Fibroblast of skin of right quadriceps (primary cell): ENCODE measurements at regions not wholly inside any gene's neighbourhood (a gene's known extent, or its start where the extent isn't known, plus 50 kb on each side); places are given as distances from the start of the nearest gene placed in this dataset.
A peak's percentile ranks its signal among the peaks of the same experiment; 100 is the strongest.
"Not testable (repeated sequence)": the region's sequence is repeated elsewhere in the genome, so short reads cannot be mapped to it uniquely, and the experiment has no call there.

ENCODE experiments used
- DNase-seq: peaks from one replicate; pipeline ENCODE4 v3.0.0-alpha.2; 2013

- DNase-seq, result no peak
Measured at GRCh38 chr3:191518861-191519260, 57.9 kb downstream of the PYDC2 start.

DNA sequence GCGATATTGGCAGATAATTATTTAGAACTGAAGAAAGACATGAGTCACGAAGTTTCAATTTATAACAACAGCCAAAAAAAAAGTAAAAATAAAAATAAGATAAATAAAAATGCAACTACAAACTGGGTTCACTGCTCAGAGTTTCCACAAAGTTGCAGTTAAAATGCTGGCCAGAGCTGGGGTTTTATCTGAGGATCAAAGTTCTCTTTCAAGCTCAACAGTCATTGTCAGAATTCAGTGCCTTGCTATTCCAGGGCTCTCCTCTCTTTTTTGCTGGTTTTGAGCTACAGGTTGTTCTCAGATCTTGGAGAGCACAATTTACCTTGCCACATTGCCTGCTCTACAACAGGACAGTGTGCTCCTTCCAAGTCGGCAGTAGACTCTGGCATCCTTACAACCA is 60.1 kb downstream of the PYDC2 start:
- DNase-seq, result no peak

GRCh38 chr3:191523148-191523547 is 62.2 kb downstream of the PYDC2 start:
- DNase-seq, result no peak

- DNase-seq, result peak; percentile 24
Measured at GRCh38 chr3:191528589-191528988, 67.6 kb downstream of the PYDC2 start.

DNA sequence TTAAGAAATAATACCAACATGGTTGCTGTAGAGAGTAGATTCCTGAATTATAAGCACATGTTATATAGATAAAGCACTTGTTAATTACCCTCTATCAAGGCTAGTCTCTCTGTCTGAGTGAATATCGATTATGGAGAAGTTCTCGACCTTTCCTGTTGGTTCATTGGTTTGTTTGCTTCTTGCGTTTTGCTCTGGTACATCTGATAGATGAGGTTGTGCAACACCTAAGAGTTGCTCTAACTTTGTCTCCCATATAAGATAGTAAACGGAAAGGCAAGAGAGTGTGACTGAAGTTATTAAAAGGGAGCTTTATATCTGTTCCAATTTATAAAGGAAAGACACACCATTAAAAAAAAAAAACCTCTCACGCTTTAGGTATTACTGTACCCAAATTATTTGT is 69.0 kb downstream of the PYDC2 start:
- no peak for DNase-seq

DNA sequence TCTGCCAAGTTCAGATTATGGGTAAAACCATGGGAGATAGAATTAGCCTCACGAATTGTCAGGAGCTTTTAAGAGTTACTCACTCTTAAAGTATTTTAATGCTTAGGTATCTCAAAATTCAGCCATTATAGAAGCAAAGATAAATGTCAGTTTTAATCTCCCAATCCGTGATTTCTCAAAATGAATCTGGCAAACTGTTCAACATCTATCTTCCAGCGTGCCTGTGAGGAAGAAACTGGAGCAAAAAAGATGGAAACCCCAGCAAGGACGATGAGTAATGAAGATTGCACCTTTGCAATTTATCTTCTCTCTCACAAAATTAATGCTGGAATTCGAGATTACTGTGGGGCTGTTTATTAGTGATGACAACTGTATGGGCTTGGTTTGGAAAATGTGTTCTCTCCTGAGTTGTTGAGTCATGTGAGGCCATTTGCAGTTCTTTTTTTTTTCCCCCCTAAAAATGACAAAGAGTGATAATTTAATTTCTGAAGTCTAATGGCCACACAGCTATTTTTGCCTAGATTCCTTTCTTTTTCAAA is 70.5 kb downstream of the PYDC2 start:
- peak; percentile 21 for DNase-seq

GRCh38 chr3:191543018-191543417 is 82.1 kb downstream of the PYDC2 start:
- DNase-seq, result no peak

DNA sequence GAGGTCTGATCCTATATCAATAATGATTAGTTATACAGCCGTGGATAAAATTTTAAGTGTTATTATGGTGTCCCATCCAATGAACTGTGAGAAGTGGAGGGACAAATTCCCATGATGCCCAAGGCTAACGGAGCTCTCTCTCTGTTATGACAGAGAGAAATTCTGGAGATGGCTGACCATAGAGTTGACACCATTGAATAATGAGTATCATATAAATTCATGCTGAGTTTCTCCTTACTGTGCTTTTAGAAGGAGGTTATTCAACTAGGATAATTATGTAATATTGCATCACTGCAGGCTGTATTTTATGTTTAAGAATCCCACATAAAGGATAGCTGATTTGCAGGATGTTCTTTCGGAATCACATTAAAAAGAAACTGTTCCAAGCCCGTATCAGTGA is 82.9 kb downstream of the PYDC2 start:
- DNase-seq, result no peak

GRCh38 chr3:191549357-191549756 is 88.4 kb downstream of the PYDC2 start:
- DNase-seq, result no peak

GRCh38 chr3:191555037-191555436 is 94.1 kb downstream of the PYDC2 start:
- no peak for DNase-seq

- DNase-seq, result no peak
Measured at GRCh38 chr3:191557322-191557721, 96.4 kb downstream of the PYDC2 start.

DNA sequence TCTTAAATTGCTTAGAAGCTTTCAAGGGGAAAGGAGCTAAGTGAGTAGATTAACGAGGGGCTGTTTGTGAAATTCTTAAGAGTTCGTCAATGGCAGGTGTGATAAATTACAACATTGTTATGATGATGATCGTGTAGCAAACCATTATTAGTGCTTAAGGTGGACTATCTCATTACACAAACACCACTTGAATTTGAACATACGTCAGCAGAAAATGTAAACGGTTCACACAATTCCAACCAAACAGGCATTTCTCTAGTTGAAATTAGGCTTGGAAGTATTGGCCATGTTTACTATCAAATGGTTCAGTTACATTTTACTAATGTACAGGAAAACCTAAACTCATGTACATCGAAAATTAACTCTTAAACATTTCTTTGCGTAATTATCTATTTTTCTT is 102.8 kb downstream of the PYDC2 start:
- DNase-seq, result no peak

GRCh38 chr3:191566469-191566868 is 105.5 kb downstream of the PYDC2 start:
- DNase-seq, result peak; percentile 17

GRCh38 chr3:191568206-191568605 is 107.2 kb downstream of the PYDC2 start:
- no peak for DNase-seq

- DNase-seq, result no peak
Measured at GRCh38 chr3:191592105-191592504, 131.1 kb downstream of the PYDC2 start.

DNA sequence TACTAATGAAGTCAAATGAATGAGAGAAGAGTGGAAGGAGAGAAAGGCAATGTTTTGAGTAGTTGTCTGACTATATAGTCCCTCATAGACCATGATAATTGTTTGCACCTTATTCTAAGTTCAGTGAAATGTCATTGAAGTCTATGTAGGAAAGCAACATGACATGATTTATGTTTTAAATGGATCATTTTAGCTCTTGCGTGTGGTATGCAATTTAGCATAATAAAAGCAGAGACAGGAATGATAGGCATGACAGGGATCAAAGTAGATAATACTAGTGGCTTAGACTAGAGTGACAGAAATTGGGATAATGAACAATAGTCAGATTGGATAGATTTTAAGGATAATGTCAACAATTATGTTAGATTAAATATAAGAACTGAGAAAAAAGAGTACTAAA is 132.5 kb downstream of the PYDC2 start:
- DNase-seq, result no peak

DNA sequence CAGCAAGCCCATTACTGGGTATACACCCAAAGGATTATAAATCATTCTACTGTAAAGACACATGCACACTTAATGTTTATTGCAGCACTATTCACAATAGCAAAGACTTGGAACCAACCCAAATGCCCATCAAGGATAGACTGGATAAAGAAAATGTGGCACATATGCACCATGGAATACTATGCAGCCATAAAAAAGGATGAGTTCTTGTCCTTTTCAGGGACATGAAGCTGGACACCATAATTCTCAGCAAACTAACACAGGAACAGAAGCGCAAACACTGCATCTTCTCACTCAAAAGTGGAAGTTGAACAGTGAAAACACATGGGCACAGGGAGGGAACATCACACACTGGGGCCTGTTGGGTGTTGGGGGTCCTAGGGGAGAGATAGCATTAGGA is 154.5 kb downstream of the PYDC2 start:
- not testable (repeated sequence) for DNase-seq

- no peak for DNase-seq
Measured at GRCh38 chr3:191624299-191624698, 163.3 kb downstream of the PYDC2 start.

DNA sequence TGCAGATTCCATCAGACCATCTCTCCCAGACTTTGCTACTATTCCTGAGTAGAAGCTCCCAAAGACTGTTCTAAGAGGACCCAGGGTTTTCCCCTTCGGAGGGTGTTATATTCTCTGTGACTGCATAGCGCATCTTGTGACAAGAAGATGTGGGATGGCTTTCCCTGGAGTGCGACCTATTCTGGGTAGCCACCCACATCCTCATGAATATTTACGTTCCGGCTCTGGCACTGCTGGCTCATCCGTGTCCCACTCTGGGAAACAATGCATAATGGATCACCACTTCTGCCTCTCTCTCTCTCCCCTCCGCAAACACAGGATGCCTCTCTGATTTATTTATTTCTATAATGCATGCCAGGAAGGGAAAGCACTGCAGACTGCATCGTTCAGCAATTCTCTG is 166.1 kb downstream of the PYDC2 start:
- DNase-seq, result no peak

GRCh38 chr3:191628571-191628970 is 167.6 kb downstream of the PYDC2 start:
- no peak for DNase-seq

DNA sequence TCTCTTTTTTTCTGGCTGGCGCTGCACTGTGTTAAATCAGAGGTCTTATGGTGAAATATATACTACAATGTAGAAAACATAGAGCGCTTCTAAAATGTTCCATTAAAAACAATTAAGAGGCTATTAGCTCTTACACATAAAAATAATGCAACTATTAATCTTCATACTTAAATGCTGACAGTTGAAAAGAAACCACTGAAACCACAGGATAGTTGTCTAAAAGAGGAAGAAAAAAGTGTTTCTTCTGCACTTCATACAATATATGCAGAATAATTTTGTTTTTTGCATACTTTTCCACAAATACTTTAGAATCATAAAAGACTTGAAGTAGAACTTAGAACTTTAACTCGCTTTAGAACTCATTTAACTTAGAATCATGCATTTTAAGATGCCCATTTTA is 170.5 kb downstream of the PYDC2 start:
- DNase-seq, result no peak

DNA sequence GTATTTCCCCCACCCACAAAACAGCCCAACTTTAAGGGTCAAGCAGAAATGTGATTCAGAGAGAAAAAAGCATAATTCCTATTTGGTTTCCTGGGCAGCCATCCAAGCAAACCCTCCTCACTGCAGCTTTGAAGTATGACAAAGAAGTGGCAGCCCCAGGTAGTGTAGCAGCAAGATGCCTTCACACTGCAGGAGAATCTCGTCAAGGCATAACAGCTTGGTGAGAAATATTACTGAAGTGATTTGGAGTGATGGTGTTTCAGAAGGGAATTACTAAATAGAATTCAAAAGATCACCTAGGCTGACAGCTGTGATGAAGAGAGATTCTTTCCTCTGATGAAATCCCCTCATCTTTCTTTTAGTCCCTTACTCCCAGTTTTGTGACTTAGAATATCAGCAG is 173.9 kb downstream of the PYDC2 start:
- DNase-seq, result no peak

GRCh38 chr3:191637611-191638010 is 176.6 kb downstream of the PYDC2 start:
- DNase-seq, result no peak

- no peak for DNase-seq
Measured at GRCh38 chr3:191641789-191642188, 180.8 kb downstream of the PYDC2 start.

GRCh38 chr3:191644291-191644690 is 183.3 kb downstream of the PYDC2 start:
- DNase-seq, result no peak

DNA sequence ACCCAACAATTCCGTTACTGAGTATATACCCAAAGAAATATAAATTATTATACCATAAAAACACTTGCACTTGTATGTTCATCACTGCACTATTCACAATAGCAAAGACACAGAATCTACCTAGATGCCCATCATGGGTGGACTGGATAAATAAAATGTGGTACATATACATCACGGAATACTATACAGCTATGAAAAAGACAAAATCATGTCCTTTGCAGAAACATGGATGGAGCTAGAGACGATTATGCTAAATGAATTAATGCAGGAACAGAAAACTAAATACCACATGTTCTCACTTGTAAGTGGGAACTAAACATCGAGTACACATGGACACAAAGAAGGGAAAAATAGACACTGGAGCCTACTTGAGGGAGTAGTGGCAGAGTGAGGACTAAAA is 185.3 kb downstream of the PYDC2 start:
- no peak for DNase-seq
